Hippocampal formation (tissue), 2 donors: ENCODE measurements at regions not wholly inside any gene's neighbourhood (a gene's known extent, or its start where the extent isn't known, plus 50 kb on each side); places are given as distances from the start of the nearest gene placed in this dataset.
"Not testable (repeated sequence)": the region's sequence is repeated elsewhere in the genome, so short reads cannot be mapped to it uniquely, and the experiment has no call there.

Experiments used
- DNase-seq, 2 donors: peaks; one replicate each; lab custom pipeline; 2025; lab: John Stamatoyannopoulos, UW

GRCh38 chr10:83754857-83755256 is 384.5 kb upstream of the GHITM start:
- no peak for DNase-seq

GRCh38 chr10:83760142-83760541 is 379.2 kb upstream of the GHITM start:
- no peak for DNase-seq

GRCh38 chr10:83764666-83765065 is 374.6 kb upstream of the GHITM start:
- no peak for DNase-seq

- DNase-seq: no peak
Observed at GRCh38 chr10:83765731-83766130, 373.6 kb upstream of the GHITM start.

GRCh38 chr10:83769281-83769820 is 370.0 kb upstream of the GHITM start:
- DNase-seq: no peak

- not testable (repeated sequence) for DNase-seq
Observed at GRCh38 chr10:83786701-83787100, 352.6 kb upstream of the GHITM start.

- DNase-seq: no peak
Observed at GRCh38 chr10:83801983-83802382, 337.3 kb upstream of the GHITM start.

- no peak for DNase-seq
Observed at GRCh38 chr10:83806717-83807116, 332.6 kb upstream of the GHITM start.

GRCh38 chr10:83809001-83809400 is 330.3 kb upstream of the GHITM start:
- no peak for DNase-seq

- DNase-seq: no peak
Observed at GRCh38 chr10:83816942-83817341, 322.4 kb upstream of the GHITM start.

- DNase-seq: no peak
Observed at GRCh38 chr10:83817797-83818196, 321.5 kb upstream of the GHITM start.

- DNase-seq: no peak
Observed at GRCh38 chr10:83819609-83820008, 319.7 kb upstream of the GHITM start.

GRCh38 chr10:83820033-83820432 is 319.3 kb upstream of the GHITM start:
- no peak for DNase-seq

GRCh38 chr10:83824099-83824498 is 315.2 kb upstream of the GHITM start:
- no peak for DNase-seq

- DNase-seq: no peak
Observed at GRCh38 chr10:83834096-83834495, 305.2 kb upstream of the GHITM start.

GRCh38 chr10:83835945-83836745 is 303.2 kb upstream of the GHITM start:
- no peak for DNase-seq

GRCh38 chr10:83848677-83849076 is 290.6 kb upstream of the GHITM start:
- DNase-seq: no peak

GRCh38 chr10:83849150-83849549 is 290.2 kb upstream of the GHITM start:
- DNase-seq: no peak

- no peak for DNase-seq
Observed at GRCh38 chr10:83852146-83852545, 287.2 kb upstream of the GHITM start.

GRCh38 chr10:83862723-83863122 is 276.6 kb upstream of the GHITM start:
- no peak for DNase-seq

GRCh38 chr10:83863283-83863966 is 275.9 kb upstream of the GHITM start:
- no peak for DNase-seq

GRCh38 chr10:83869898-83870297 is 269.4 kb upstream of the GHITM start:
- DNase-seq: no peak
